ENCODE measurements at regions not wholly inside any gene's neighbourhood (a gene's known extent, or its start where the extent isn't known, plus 50 kb on each side); places are given as distances from the start of the nearest gene placed in this dataset.

GRCh38 chr2:12617366-12617765 lies 99.4 kb upstream of the TRIB2 start:
- TF ChIP-seq, protein P1, sequence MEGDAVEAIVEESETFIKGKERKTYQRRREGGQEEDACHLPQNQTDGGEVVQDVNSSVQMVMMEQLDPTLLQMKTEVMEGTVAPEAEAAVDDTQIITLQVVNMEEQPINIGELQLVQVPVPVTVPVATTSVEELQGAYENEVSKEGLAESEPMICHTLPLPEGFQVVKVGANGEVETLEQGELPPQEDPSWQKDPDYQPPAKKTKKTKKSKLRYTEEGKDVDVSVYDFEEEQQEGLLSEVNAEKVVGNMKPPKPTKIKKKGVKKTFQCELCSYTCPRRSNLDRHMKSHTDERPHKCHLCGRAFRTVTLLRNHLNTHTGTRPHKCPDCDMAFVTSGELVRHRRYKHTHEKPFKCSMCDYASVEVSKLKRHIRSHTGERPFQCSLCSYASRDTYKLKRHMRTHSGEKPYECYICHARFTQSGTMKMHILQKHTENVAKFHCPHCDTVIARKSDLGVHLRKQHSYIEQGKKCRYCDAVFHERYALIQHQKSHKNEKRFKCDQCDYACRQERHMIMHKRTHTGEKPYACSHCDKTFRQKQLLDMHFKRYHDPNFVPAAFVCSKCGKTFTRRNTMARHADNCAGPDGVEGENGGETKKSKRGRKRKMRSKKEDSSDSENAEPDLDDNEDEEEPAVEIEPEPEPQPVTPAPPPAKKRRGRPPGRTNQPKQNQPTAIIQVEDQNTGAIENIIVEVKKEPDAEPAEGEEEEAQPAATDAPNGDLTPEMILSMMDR (IDR thresholded peaks at IDR 0.05): no peak
- no peak for TF ChIP-seq EZH2 (IDR thresholded peaks at IDR 0.05; ENCODE audit: borderline replicate concordance, insufficient read depth, low read depth, low read length, poor library complexity, severe bottlenecking)

All from B cell (primary cell).